ENCODE measurements at regions not wholly inside any gene's neighbourhood (a gene's known extent, or its start where the extent isn't known, plus 50 kb on each side); places are given as distances from the start of the nearest gene placed in this dataset.

GRCh38 chr3:194233150-194233549, 97.2 kb downstream of the HES1 start:
- no peak for TF ChIP-seq EZH2 (IDR thresholded peaks at IDR 0.05)
- no peak for TF ChIP-seq CTCF (IDR thresholded peaks at IDR 0.05)
- TF ChIP-seq EZH2phosphoT487 (IDR thresholded peaks at IDR 0.05), result no peak

All from neural progenitor cell (in vitro differentiated cells).